Left ventricle myocardium inferior (tissue), 1 donor: ENCODE measurements at regions not wholly inside any gene's neighbourhood (a gene's known extent, or its start where the extent isn't known, plus 50 kb on each side); places are given as distances from the start of the nearest gene placed in this dataset.

Source experiments
- DNase-seq: peaks from one replicate; pipeline ENCODE4 v3.0.0-alpha.2; 2020
- H3K27ac ChIP-seq: fragments of 200-600 bp; replicated peaks from 2 replicates; pipeline ENCODE4 v1.8.0; 2021
- H3K27me3 ChIP-seq: fragments of 200-600 bp; 2 replicates; pipeline ENCODE4 v1.8.0; 2021; ENCODE audit warnings: low read depth
- H3K36me3 ChIP-seq: fragments of 200-600 bp; 2 replicates; pipeline ENCODE4 v1.8.0; 2021
- H3K4me1 ChIP-seq: fragments of 200-600 bp; 2 replicates; pipeline ENCODE4 v1.8.0; 2021
- H3K4me3 ChIP-seq: fragments of 200-600 bp; 2 replicates; pipeline ENCODE4 v1.8.0; 2021; ENCODE audit warnings: mild to moderate bottlenecking, moderate library complexity
- H3K9me3 ChIP-seq: fragments of 200-600 bp; replicated peaks from 2 replicates; pipeline ENCODE4 v1.8.0; 2021
- CTCF ChIP-seq: fragments of 200-600 bp; IDR thresholded peaks from 2 replicates; pipeline ENCODE4 v1.8.0; 2021; ENCODE audit warnings: antibody characterized with exemption, mild to moderate bottlenecking, borderline replicate concordance
- intact Hi-C: fragments of 100-400 bp; cut with micrococcal nuclease; formaldehyde crosslinking; loops from one replicate; pipeline ENCODE4 v1.11.0; 2022
- donor health status: DM: no; HTN: yes; CAD: no; lungs with severe emphysema.

- no peaks in the 10 kb centered on the region for H3K27me3 ChIP-seq
- intact Hi-C loops: no loop called here
- H3K4me1 ChIP-seq: no peaks in the 10 kb centered on the region
Measured at GRCh38 chr2:122754561-122754960, 999.1 kb downstream of the TSN start.

GRCh38 chr2:122755281-122755780, 999.9 kb downstream of the TSN start:
- TF ChIP-seq CTCF: no peak
- no peak overlapping the region for H3K27ac ChIP-seq

More at GRCh38 chr2:122754561-122754960, 999.1 kb downstream of the TSN start:
- H3K36me3 ChIP-seq: no peaks in the 10 kb centered on the region
- no peak overlapping the region for H3K4me3 ChIP-seq
- TF ChIP-seq CTCF: no peak
- no peak for DNase-seq
- H3K27ac ChIP-seq: no peak overlapping the region
- no peaks in the 10 kb centered on the region for H3K9me3 ChIP-seq

GRCh38 chr2:122758967-122759366, 1003.5 kb downstream of the TSN start:
- H3K4me3 ChIP-seq: no peak overlapping the region
- H3K4me1 ChIP-seq: no peaks in the 10 kb centered on the region
- H3K27ac ChIP-seq: no peak overlapping the region
- no peak for DNase-seq
- intact Hi-C loops: no loop called here
- no peak for TF ChIP-seq CTCF
- peaks cover 30% of the 10 kb centered on the region for H3K9me3 ChIP-seq
- H3K36me3 ChIP-seq: no peaks in the 10 kb centered on the region
- no peaks in the 10 kb centered on the region for H3K27me3 ChIP-seq

More at GRCh38 chr2:122755281-122755780, 999.9 kb downstream of the TSN start:
- no peaks in the 10 kb centered on the region for H3K4me1 ChIP-seq
- intact Hi-C loops: no loop called here
- H3K36me3 ChIP-seq: no peaks in the 10 kb centered on the region
- H3K4me3 ChIP-seq: no peak overlapping the region
- H3K27me3 ChIP-seq: no peaks in the 10 kb centered on the region
- no peak for DNase-seq
- H3K9me3 ChIP-seq: no peaks in the 10 kb centered on the region

GRCh38 chr2:122764014-122764413, 1008.6 kb downstream of the TSN start:
- H3K9me3 ChIP-seq: peaks cover 70% of the 10 kb centered on the region
- H3K4me1 ChIP-seq: no peaks in the 10 kb centered on the region
- no peak for TF ChIP-seq CTCF
- H3K27me3 ChIP-seq: no peaks in the 10 kb centered on the region
- H3K36me3 ChIP-seq: no peaks in the 10 kb centered on the region
- DNase-seq: no peak
- H3K4me3 ChIP-seq: no peak overlapping the region
- H3K27ac ChIP-seq: no peak overlapping the region
- intact Hi-C loops: no loop called here

- Histone ChIP-seq H3K9me3 (peaks cover 68% of the 10 kb centered on the region), H3K27me3 (no peaks in the 10 kb centered on the region)
- TF ChIP-seq CTCF: no peak
Measured at GRCh38 chr2:122780251-122780650, 1024.8 kb downstream of the TSN start.

GRCh38 chr2:122794100-122794499, 1038.6 kb downstream of the TSN start:
- H3K36me3 ChIP-seq: no peaks in the 10 kb centered on the region
- H3K27me3 ChIP-seq: no peaks in the 10 kb centered on the region
- no peaks in the 10 kb centered on the region for H3K9me3 ChIP-seq
- intact Hi-C loops: no loop called here
- H3K27ac ChIP-seq: no peak overlapping the region
- TF ChIP-seq CTCF: no peak
- H3K4me3 ChIP-seq: no peak overlapping the region
- no peaks in the 10 kb centered on the region for H3K4me1 ChIP-seq
- no peak for DNase-seq

More at GRCh38 chr2:122780251-122780650, 1024.8 kb downstream of the TSN start:
- Histone ChIP-seq H3K27ac (no peak overlapping the region), H3K36me3 (no peaks in the 10 kb centered on the region), H3K4me1 (no peaks in the 10 kb centered on the region), H3K4me3 (no peak overlapping the region)
- DNase-seq: no peak
- intact Hi-C loops: no loop called here
